ENCODE measurements at regions not wholly inside any gene's neighbourhood (a gene's known extent, or its start where the extent isn't known, plus 50 kb on each side); places are given as distances from the start of the nearest gene placed in this dataset.

- DNase-seq (no peak), FAIRE-seq (no peak)
- H3K27me3 ChIP-seq (ENCODE audit: control insufficient read depth in 3 of 3, insufficient read depth in 3 of 3, low read length in 3 of 3) = peaks cover 0 to 2% (median 0%) of the 10 kb centered on the region in 3 donors
- H3K36me3 ChIP-seq (ENCODE audit: control insufficient read depth in 3 of 3, insufficient read depth in 2 of 3, low read depth in 1 of 3, low read length in 3 of 3) = no peaks in the 10 kb centered on the region
- WGBS, 3 donors = 20 to 36% (median 33%) methylated on average over 5 to 7 of the region's 7 CpGs
- no peaks in the 10 kb centered on the region for H3K4me1 ChIP-seq (ENCODE audit: control insufficient read depth in 3 of 3, insufficient read depth in 2 of 3, low read depth in 1 of 3, low read length in 2 of 3)
- peaks cover 0 to 6% of the 10 kb centered on the region in 2 donors for H3K9me3 ChIP-seq (ENCODE audit: control insufficient read depth in 2 of 2, insufficient read depth in 1 of 2, low read depth in 1 of 2, low read length in 1 of 2)
- no peak overlapping the region for H3K27ac ChIP-seq (ENCODE audit: low read depth in 1 of 3, low read length in 2 of 3)
- no peak overlapping the region for H3K4me3 ChIP-seq (ENCODE audit: low read depth in 1 of 3, low read length in 3 of 3)
Measured at GRCh38 chr17:5699814-5700213, 115.5 kb upstream of the NLRP1 start.

- Histone ChIP-seq H3K36me3 (ENCODE audit: control insufficient read depth in 3 of 3, insufficient read depth in 2 of 3, low read depth in 1 of 3, low read length in 3 of 3) (no peaks in the 10 kb centered on the region), H3K27me3 (ENCODE audit: control insufficient read depth in 3 of 3, insufficient read depth in 3 of 3, low read length in 3 of 3) (peaks cover 0 to 2% (median 0%) of the 10 kb centered on the region in 3 donors), H3K27ac (ENCODE audit: low read depth in 1 of 3, low read length in 2 of 3) (no peak overlapping the region), H3K4me3 (ENCODE audit: low read depth in 1 of 3, low read length in 3 of 3) (no peak overlapping the region), H3K9me3 (ENCODE audit: control insufficient read depth in 2 of 2, insufficient read depth in 1 of 2, low read depth in 1 of 2, low read length in 1 of 2) (peaks cover 0 to 6% of the 10 kb centered on the region in 2 donors), H3K4me1 (ENCODE audit: control insufficient read depth in 3 of 3, insufficient read depth in 2 of 3, low read depth in 1 of 3, low read length in 2 of 3) (no peaks in the 10 kb centered on the region)
- WGBS, 3 donors = 48 to 64% (median 54%) methylated on average over 2 of the region's 2 CpGs
- no peak for FAIRE-seq
- no peak for DNase-seq
Measured at GRCh38 chr17:5700745-5701144, 116.4 kb upstream of the NLRP1 start.

- 45 to 61% (median 54%) methylated on average over 3 of the region's 3 CpGs for WGBS, 3 donors
- FAIRE-seq (no peak), DNase-seq (no peak)
Measured at GRCh38 chr17:5701381-5701780, 117.1 kb upstream of the NLRP1 start.

GRCh38 chr17:5702951-5703510, 118.7 kb upstream of the NLRP1 start:
- Histone ChIP-seq H3K4me1 (ENCODE audit: control insufficient read depth in 3 of 3, insufficient read depth in 2 of 3, low read depth in 1 of 3, low read length in 2 of 3) (no peaks in the 10 kb centered on the region), H3K4me3 (ENCODE audit: low read depth in 1 of 3, low read length in 3 of 3) (no peak overlapping the region), H3K27me3 (ENCODE audit: control insufficient read depth in 3 of 3, insufficient read depth in 3 of 3, low read length in 3 of 3) (peaks cover 0 to 2% (median 0%) of the 10 kb centered on the region in 3 donors), H3K9me3 (ENCODE audit: control insufficient read depth in 2 of 2, insufficient read depth in 1 of 2, low read depth in 1 of 2, low read length in 1 of 2) (peaks cover 0 to 6% of the 10 kb centered on the region in 2 donors), H3K36me3 (ENCODE audit: control insufficient read depth in 3 of 3, insufficient read depth in 2 of 3, low read depth in 1 of 3, low read length in 3 of 3) (no peaks in the 10 kb centered on the region), H3K27ac (ENCODE audit: low read depth in 1 of 3, low read length in 2 of 3) (no peak overlapping the region)
- no peak for DNase-seq
- WGBS, 3 donors = 81 to 83% (median 82%) methylated on average over 6 of the region's 6 CpGs
- FAIRE-seq = no peak

More at GRCh38 chr17:5701381-5701780, 117.1 kb upstream of the NLRP1 start:
- Histone ChIP-seq H3K36me3 (ENCODE audit: control insufficient read depth in 3 of 3, insufficient read depth in 2 of 3, low read depth in 1 of 3, low read length in 3 of 3) (no peaks in the 10 kb centered on the region), H3K27me3 (ENCODE audit: control insufficient read depth in 3 of 3, insufficient read depth in 3 of 3, low read length in 3 of 3) (peaks cover 0 to 2% (median 0%) of the 10 kb centered on the region in 3 donors), H3K9me3 (ENCODE audit: control insufficient read depth in 2 of 2, insufficient read depth in 1 of 2, low read depth in 1 of 2, low read length in 1 of 2) (peaks cover 0 to 6% of the 10 kb centered on the region in 2 donors), H3K27ac (ENCODE audit: low read depth in 1 of 3, low read length in 2 of 3) (no peak overlapping the region), H3K4me1 (ENCODE audit: control insufficient read depth in 3 of 3, insufficient read depth in 2 of 3, low read depth in 1 of 3, low read length in 2 of 3) (no peaks in the 10 kb centered on the region), H3K4me3 (ENCODE audit: low read depth in 1 of 3, low read length in 3 of 3) (no peak overlapping the region)

- H3K4me3 ChIP-seq (ENCODE audit: low read depth in 1 of 3, low read length in 3 of 3) = no peak overlapping the region
- no peak overlapping the region for H3K27ac ChIP-seq (ENCODE audit: low read depth in 1 of 3, low read length in 2 of 3)
- no peaks in the 10 kb centered on the region for H3K36me3 ChIP-seq (ENCODE audit: control insufficient read depth in 3 of 3, insufficient read depth in 2 of 3, low read depth in 1 of 3, low read length in 3 of 3)
- peaks cover 0 to 9% of the 10 kb centered on the region in 2 donors for H3K9me3 ChIP-seq (ENCODE audit: control insufficient read depth in 2 of 2, insufficient read depth in 1 of 2, low read depth in 1 of 2, low read length in 1 of 2)
- H3K4me1 ChIP-seq (ENCODE audit: control insufficient read depth in 3 of 3, insufficient read depth in 2 of 3, low read depth in 1 of 3, low read length in 2 of 3) = no peaks in the 10 kb centered on the region
- no peak for FAIRE-seq
- DNase-seq = no peak
- H3K27me3 ChIP-seq (ENCODE audit: control insufficient read depth in 3 of 3, insufficient read depth in 3 of 3, low read length in 3 of 3) = peaks cover 0 to 2% (median 0%) of the 10 kb centered on the region in 3 donors
- WGBS, 3 donors = 21 to 35% (median 26%) methylated on average over 2 of the region's 2 CpGs
Measured at GRCh38 chr17:5703736-5704135, 119.4 kb upstream of the NLRP1 start.

- no peak for FAIRE-seq
- H3K4me3 ChIP-seq (ENCODE audit: low read depth in 1 of 3, low read length in 3 of 3) = no peak overlapping the region
- 46 to 48% (median 48%) methylated on average over 12 of the region's 12 CpGs for WGBS, 3 donors
- H3K36me3 ChIP-seq (ENCODE audit: control insufficient read depth in 3 of 3, insufficient read depth in 2 of 3, low read depth in 1 of 3, low read length in 3 of 3) = no peaks in the 10 kb centered on the region
- H3K4me1 ChIP-seq (ENCODE audit: control insufficient read depth in 3 of 3, insufficient read depth in 2 of 3, low read depth in 1 of 3, low read length in 2 of 3) = no peaks in the 10 kb centered on the region
- no peak for DNase-seq
- H3K9me3 ChIP-seq (ENCODE audit: control insufficient read depth in 2 of 2, insufficient read depth in 1 of 2, low read depth in 1 of 2, low read length in 1 of 2) = peaks cover 0 to 9% of the 10 kb centered on the region in 2 donors
- H3K27me3 ChIP-seq (ENCODE audit: control insufficient read depth in 3 of 3, insufficient read depth in 3 of 3, low read length in 3 of 3) = no peaks in the 10 kb centered on the region
- H3K27ac ChIP-seq (ENCODE audit: low read depth in 1 of 3, low read length in 2 of 3) = no peak overlapping the region
Measured at GRCh38 chr17:5705081-5705875, 121.0 kb upstream of the NLRP1 start.

- 78 to 83% (median 82%) methylated on average over 10 of the region's 10 CpGs for WGBS, 3 donors
- FAIRE-seq = no peak
- H3K4me1 ChIP-seq (ENCODE audit: control insufficient read depth in 3 of 3, insufficient read depth in 2 of 3, low read depth in 1 of 3, low read length in 2 of 3) = no peaks in the 10 kb centered on the region
Measured at GRCh38 chr17:5705876-5706576, 121.7 kb upstream of the NLRP1 start.

GRCh38 chr17:5706577-5707210, 122.4 kb upstream of the NLRP1 start:
- Histone ChIP-seq H3K27me3 (ENCODE audit: control insufficient read depth in 3 of 3, insufficient read depth in 3 of 3, low read length in 3 of 3) (peaks cover 0 to 8% (median 3%) of the 10 kb centered on the region in 3 donors), H3K9me3 (ENCODE audit: control insufficient read depth in 2 of 2, insufficient read depth in 1 of 2, low read depth in 1 of 2, low read length in 1 of 2) (peaks cover 0 to 9% of the 10 kb centered on the region in 2 donors), H3K4me3 (ENCODE audit: low read depth in 1 of 3, low read length in 3 of 3) (no peak overlapping the region), H3K36me3 (ENCODE audit: control insufficient read depth in 3 of 3, insufficient read depth in 2 of 3, low read depth in 1 of 3, low read length in 3 of 3) (no peaks in the 10 kb centered on the region), H3K4me1 (ENCODE audit: control insufficient read depth in 3 of 3, insufficient read depth in 2 of 3, low read depth in 1 of 3, low read length in 2 of 3) (no peaks in the 10 kb centered on the region), H3K27ac (ENCODE audit: low read depth in 1 of 3, low read length in 2 of 3) (no peak overlapping the region)
- DNase-seq (peak; percentile 41 to 51), FAIRE-seq (no peak)
- 34 to 40% (median 39%) methylated on average over 8 of the region's 8 CpGs for WGBS, 3 donors

More at GRCh38 chr17:5705876-5706576, 121.7 kb upstream of the NLRP1 start:
- H3K9me3 ChIP-seq (ENCODE audit: control insufficient read depth in 2 of 2, insufficient read depth in 1 of 2, low read depth in 1 of 2, low read length in 1 of 2) = peaks cover 0 to 9% of the 10 kb centered on the region in 2 donors
- H3K4me3 ChIP-seq (ENCODE audit: low read depth in 1 of 3, low read length in 3 of 3) = no peak overlapping the region
- DNase-seq = no peak
- H3K36me3 ChIP-seq (ENCODE audit: control insufficient read depth in 3 of 3, insufficient read depth in 2 of 3, low read depth in 1 of 3, low read length in 3 of 3) = no peaks in the 10 kb centered on the region
- peaks cover 0 to 5% (median 0%) of the 10 kb centered on the region in 3 donors for H3K27me3 ChIP-seq (ENCODE audit: control insufficient read depth in 3 of 3, insufficient read depth in 3 of 3, low read length in 3 of 3)
- H3K27ac ChIP-seq (ENCODE audit: low read depth in 1 of 3, low read length in 2 of 3) = no peak overlapping the region

All from small intestine (tissue), 7 donors.